T-cell (primary cell): ENCODE measurements at regions not wholly inside any gene's neighbourhood (a gene's known extent, or its start where the extent isn't known, plus 50 kb on each side); places are given as distances from the start of the nearest gene placed in this dataset.

ENCODE experiments used
- ATAC-seq, 4 experiments: fragments of 200-7000 bp in 3 of 4; fragments of 150-1000 bp in 1 of 4; cut with Tn5 transposase; replicated peaks in 1 of 4; 1 replicate in 3 of 4; 2 replicates in 1 of 4; pipeline ENCODE4 v1.10.0; 2021; ENCODE audit warnings: moderate library complexity in 3 of 4, mild to moderate bottlenecking in 2 of 4, moderate number of reproducible peaks in 1 of 4
- CTCF ChIA-PET, 2 donors: fragments of 300-600 bp; sonication (Branson Sonifier 250); formaldehyde crosslinking; loops; one replicate each; lab custom pipeline; 2022; ENCODE audit warnings: antibody characterized with exemption in 2 of 2; lab: Charles Lee
- POLR2A ChIA-PET, 2 donors: fragments of 300-600 bp; sonication (Branson Sonifier 250); formaldehyde crosslinking; loops; one replicate each; lab custom pipeline; 2022; ENCODE audit warnings: antibody characterized with exemption in 2 of 2; lab: Charles Lee
- DNase-seq, 35 experiments: peaks; one replicate each; pipeline versions ENCODE4 v3.0.0 to v3.0.0-alpha.2; 2013 to 2023
- H3K27ac ChIP-seq: one replicate; pipeline ENCODE4 v1.5.1; 2013; ENCODE audit warnings: low read length
- H3K27me3 ChIP-seq, 2 experiments: replicated peaks in 1 of 2; 1 replicate in 1 of 2; 2 replicates in 1 of 2; pipeline versions ENCODE4 v1.6.1 to v1.7.0; 2013; ENCODE audit warnings: low read length in 1 of 2, mixed read lengths in 1 of 2; ENCODE audit not compliant: control insufficient read depth in 2 of 2, insufficient read depth in 2 of 2; ENCODE audit errors: extremely low read depth in 1 of 2
- H3K36me3 ChIP-seq, 2 donors: 1 replicate in 1 of 2; 2 replicates in 1 of 2; pipeline versions ENCODE4 v1.6.1 to v1.7.0; 2013; ENCODE audit warnings: low read length in 1 of 2; ENCODE audit not compliant: control insufficient read depth in 2 of 2, insufficient read depth in 1 of 2; ENCODE audit errors: extremely low read depth in 1 of 2
- H3K4me1 ChIP-seq, 2 experiments: 1 replicate in 1 of 2; 2 replicates in 1 of 2; pipeline versions ENCODE4 v1.6.1 to v1.7.0; 2013; ENCODE audit warnings: low read length in 2 of 2, mixed read lengths in 1 of 2; ENCODE audit not compliant: insufficient read depth in 2 of 2, control insufficient read depth in 1 of 2; ENCODE audit errors: extremely low read depth in 1 of 2
- H3K4me3 ChIP-seq, 2 donors: 1 replicate in 1 of 2; 2 replicates in 1 of 2; pipeline versions ENCODE4 v1.5.1 to v1.7.0; 2013; ENCODE audit warnings: mild to moderate bottlenecking in 2 of 2, low read length in 1 of 2, moderate library complexity in 1 of 2; ENCODE audit not compliant: control insufficient read depth in 1 of 2; ENCODE audit errors: extremely low read depth in 1 of 2
- H3K9me3 ChIP-seq: 2 replicates; pipeline ENCODE4 v1.7.0; 2013
- H3K27ac Mint-ChIP-seq, 2 donors: one replicate each; pipeline ENCODE4 v1.8.0; 2020 to 2021; ENCODE audit warnings: mild to moderate bottlenecking in 2 of 2, mixed read lengths in 2 of 2
- H3K27me3 Mint-ChIP-seq, 2 donors: one replicate each; pipeline ENCODE4 v1.8.0; 2021 to 2022; ENCODE audit warnings: mixed read lengths in 2 of 2
- H3K36me3 Mint-ChIP-seq: one replicate; pipeline ENCODE4 v1.8.0; 2021; ENCODE audit warnings: mixed read lengths
- H3K4me1 Mint-ChIP-seq, 3 donors: one replicate each; pipeline ENCODE4 v1.8.0; 2020 to 2022; ENCODE audit warnings: mixed read lengths in 3 of 3, mild to moderate bottlenecking in 1 of 3
- H3K4me3 Mint-ChIP-seq, 3 donors: one replicate each; pipeline ENCODE4 v1.8.0; 2020 to 2022; ENCODE audit warnings: mild to moderate bottlenecking in 3 of 3, mixed read lengths in 3 of 3, moderate library complexity in 3 of 3
- H3K9me3 Mint-ChIP-seq, 3 donors: one replicate each; pipeline ENCODE4 v1.8.0; 2020 to 2022; ENCODE audit warnings: mixed read lengths in 3 of 3
- WGBS: methylation state at CpG from one replicate; pipeline ENCODE4 v1.1.5; 2013; ENCODE audit warnings: missing lambda C conversion rate; ENCODE audit not compliant: insufficient coverage; 5-methylcytosine and 5-hydroxymethylcytosine counted together

- CTCF ChIA-PET = no interaction called here
- Mint-ChIP-seq H3K4me3 (no peak overlapping the region), H3K27ac (no peak overlapping the region), H3K9me3 (no peaks in the 10 kb centered on the region), H3K36me3 (no peaks in the 10 kb centered on the region), H3K4me1 (no peaks in the 10 kb centered on the region), H3K27me3 (peaks cover 2 to 7% of the 10 kb centered on the region in 2 donors)
- ATAC-seq (no peak), DNase-seq (no peak)
- Histone ChIP-seq H3K4me3 (no peak overlapping the region), H3K9me3 (no peaks in the 10 kb centered on the region), H3K36me3 (no peaks in the 10 kb centered on the region), H3K27me3 (peaks cover 0 to 4% of the 10 kb centered on the region in 2 experiments), H3K4me1 (no peaks in the 10 kb centered on the region), H3K27ac (no peak overlapping the region)
- WGBS = 58% methylated on average over 3 of the region's 4 CpGs
- POLR2A ChIA-PET = no interaction called here
These were observed 124.5 kb upstream of the ATP10A start for GRCh38 chr15:25987638-25988037.

- no peaks in the 10 kb centered on the region for H3K9me3 ChIP-seq
- H3K4me1 ChIP-seq = no peaks in the 10 kb centered on the region
- POLR2A ChIA-PET = no interaction called here
- H3K4me3 Mint-ChIP-seq = no peak overlapping the region
- H3K4me1 Mint-ChIP-seq = no peaks in the 10 kb centered on the region
- ATAC-seq (no peak), DNase-seq (no peak)
- H3K27ac Mint-ChIP-seq = no peak overlapping the region
- no peak overlapping the region for H3K4me3 ChIP-seq
- no peaks in the 10 kb centered on the region for H3K36me3 ChIP-seq
- H3K9me3 Mint-ChIP-seq = no peaks in the 10 kb centered on the region
- H3K36me3 Mint-ChIP-seq = no peaks in the 10 kb centered on the region
- WGBS = 0% methylated on average over 1 of the region's 4 CpGs
- H3K27me3 Mint-ChIP-seq = peaks cover under 1 to 3% of the 10 kb centered on the region in 2 donors
- H3K27me3 ChIP-seq = no peaks in the 10 kb centered on the region
- CTCF ChIA-PET = no interaction called here
- no peak overlapping the region for H3K27ac ChIP-seq
These were observed 122.0 kb upstream of the ATP10A start for GRCh38 chr15:25985165-25985564.

DNA sequence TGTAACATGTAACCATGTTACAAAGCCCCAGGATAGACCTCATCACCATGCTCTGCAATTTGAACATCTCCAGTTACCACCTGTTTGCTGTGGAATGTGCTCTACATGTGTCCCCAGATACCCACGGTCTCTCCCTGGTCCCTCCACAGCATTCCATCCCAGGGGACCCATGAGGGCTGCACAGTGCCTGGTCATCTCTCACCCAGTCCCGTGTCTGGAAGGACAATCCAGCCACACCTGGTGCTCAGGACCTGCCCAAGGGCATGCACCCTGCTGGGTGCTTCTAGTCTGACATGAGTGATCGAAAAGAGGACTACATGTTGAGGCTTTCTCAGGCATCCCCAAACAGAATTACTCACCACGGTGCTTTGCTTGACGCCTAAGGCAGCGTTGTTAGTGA is 119.6 kb upstream of the ATP10A start:
- 100% methylated on average over 2 of the region's 6 CpGs for WGBS
- Mint-ChIP-seq H3K27ac (no peak overlapping the region), H3K27me3 (peaks cover 0 to 5% of the 10 kb centered on the region in 2 donors), H3K36me3 (no peaks in the 10 kb centered on the region), H3K4me3 (no peak overlapping the region), H3K4me1 (no peaks in the 10 kb centered on the region), H3K9me3 (no peaks in the 10 kb centered on the region)
- Histone ChIP-seq H3K27ac (no peak overlapping the region), H3K4me1 (no peaks in the 10 kb centered on the region), H3K9me3 (no peaks in the 10 kb centered on the region), H3K4me3 (no peak overlapping the region), H3K27me3 (no peaks in the 10 kb centered on the region), H3K36me3 (no peaks in the 10 kb centered on the region)
- ChIA-PET CTCF (no interaction called here), POLR2A (no interaction called here)
- no peak for DNase-seq
- no peak for ATAC-seq

DNA sequence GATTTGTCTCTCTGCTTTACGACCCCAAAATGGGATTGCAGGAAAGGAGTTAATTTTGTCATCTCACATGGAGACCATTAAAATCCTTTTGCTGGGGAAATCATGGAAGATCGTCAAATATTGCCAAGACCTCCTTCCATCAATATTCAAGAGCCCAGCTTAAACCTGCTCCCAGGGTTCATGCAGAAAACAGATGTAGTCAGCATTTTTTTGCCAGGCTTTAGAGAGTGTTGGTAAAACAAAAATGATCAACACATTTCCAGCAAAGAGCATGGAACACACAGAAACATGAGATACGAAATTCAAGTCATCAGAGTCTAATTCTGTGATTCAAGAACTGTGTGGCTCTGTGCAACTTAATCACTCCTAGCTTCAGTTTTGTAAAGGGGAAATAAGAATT is 118.0 kb upstream of the ATP10A start:
- Histone ChIP-seq H3K9me3 (no peaks in the 10 kb centered on the region), H3K4me1 (no peaks in the 10 kb centered on the region), H3K4me3 (no peak overlapping the region), H3K36me3 (no peaks in the 10 kb centered on the region), H3K27me3 (no peaks in the 10 kb centered on the region), H3K27ac (no peak overlapping the region)
- Mint-ChIP-seq H3K36me3 (no peaks in the 10 kb centered on the region), H3K4me3 (no peak overlapping the region), H3K27ac (no peak overlapping the region), H3K9me3 (no peaks in the 10 kb centered on the region), H3K27me3 (peaks cover 0 to 5% of the 10 kb centered on the region in 2 donors), H3K4me1 (no peaks in the 10 kb centered on the region)
- DNase-seq = no peak
- no peak for ATAC-seq
- CTCF ChIA-PET = no interaction called here
- POLR2A ChIA-PET = no interaction called here
- WGBS = no CpG with 5 or more reads among the region's 3 CpGs

- ATAC-seq (no peak), DNase-seq (no peak)
- H3K4me1 ChIP-seq = no peaks in the 10 kb centered on the region
- 67% methylated on average over 1 of the region's 4 CpGs for WGBS
- peaks cover 5 to 7% of the 10 kb centered on the region in 2 donors for H3K27me3 Mint-ChIP-seq
- no peak overlapping the region for H3K27ac Mint-ChIP-seq
- no peak overlapping the region for H3K4me3 Mint-ChIP-seq
- H3K36me3 ChIP-seq = no peaks in the 10 kb centered on the region
- ChIA-PET POLR2A (no interaction called here), CTCF (no interaction called here)
- H3K36me3 Mint-ChIP-seq = no peaks in the 10 kb centered on the region
- H3K9me3 ChIP-seq = no peaks in the 10 kb centered on the region
- no peak overlapping the region for H3K27ac ChIP-seq
- H3K4me3 ChIP-seq = no peak overlapping the region
- H3K4me1 Mint-ChIP-seq = no peaks in the 10 kb centered on the region
- H3K9me3 Mint-ChIP-seq = no peaks in the 10 kb centered on the region
- no peaks in the 10 kb centered on the region for H3K27me3 ChIP-seq
These were observed 109.1 kb upstream of the ATP10A start for GRCh38 chr15:25972141-25972675.

GRCh38 chr15:25971053-25971452 is 107.9 kb upstream of the ATP10A start:
- Histone ChIP-seq H3K9me3 (no peaks in the 10 kb centered on the region), H3K4me3 (no peak overlapping the region), H3K4me1 (no peaks in the 10 kb centered on the region), H3K36me3 (no peaks in the 10 kb centered on the region), H3K27ac (no peak overlapping the region), H3K27me3 (no peaks in the 10 kb centered on the region)
- WGBS = 100% methylated on average over 3 of the region's 6 CpGs
- no peak for DNase-seq
- Mint-ChIP-seq H3K4me1 (no peaks in the 10 kb centered on the region), H3K27me3 (peaks cover 5 to 7% of the 10 kb centered on the region in 2 donors), H3K9me3 (no peaks in the 10 kb centered on the region), H3K27ac (no peak overlapping the region), H3K4me3 (no peak overlapping the region), H3K36me3 (no peaks in the 10 kb centered on the region)
- CTCF ChIA-PET = no interaction called here
- ATAC-seq = no peak
- POLR2A ChIA-PET = no interaction called here

DNA sequence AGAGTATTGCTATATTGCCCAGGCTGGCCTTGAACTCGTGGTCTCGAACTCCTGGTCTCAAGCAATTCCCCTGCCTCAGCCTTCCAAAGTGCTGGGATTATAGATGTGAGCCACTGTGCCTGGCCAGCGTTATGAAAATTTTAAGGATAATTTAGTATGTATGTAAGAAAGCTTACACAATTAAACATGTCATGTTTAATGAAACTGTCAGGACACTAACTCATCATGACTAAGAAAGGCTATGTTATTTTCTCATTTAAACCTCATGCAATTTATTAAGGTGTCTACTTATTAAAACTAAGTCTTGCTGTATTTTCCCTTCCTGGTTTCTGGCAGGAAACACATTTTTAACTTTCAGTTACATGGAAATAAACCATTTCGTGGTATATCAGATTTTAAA is 106.8 kb upstream of the ATP10A start:
- ATAC-seq = no peak
- no peaks in the 10 kb centered on the region for H3K36me3 Mint-ChIP-seq
- CTCF ChIA-PET = no interaction called here

More for the DNA sequence above, 106.8 kb upstream of the ATP10A start:
- H3K27me3 ChIP-seq = no peaks in the 10 kb centered on the region
- no peaks in the 10 kb centered on the region for H3K4me1 ChIP-seq
- H3K4me1 Mint-ChIP-seq = no peaks in the 10 kb centered on the region
- no peak overlapping the region for H3K27ac ChIP-seq
- H3K27me3 Mint-ChIP-seq = peaks cover 5 to 6% of the 10 kb centered on the region in 2 donors
- no peak overlapping the region for H3K27ac Mint-ChIP-seq
- no peak overlapping the region for H3K4me3 Mint-ChIP-seq
- no peaks in the 10 kb centered on the region for H3K36me3 ChIP-seq
- H3K4me3 ChIP-seq = no peak overlapping the region
- no peaks in the 10 kb centered on the region for H3K9me3 Mint-ChIP-seq
- POLR2A ChIA-PET = no interaction called here
- WGBS = 55% methylated on average over 2 of the region's 4 CpGs
- H3K9me3 ChIP-seq = no peaks in the 10 kb centered on the region
- no peak for DNase-seq
